ENCODE measurements at regions not wholly inside any gene's neighbourhood (a gene's known extent, or its start where the extent isn't known, plus 50 kb on each side); places are given as distances from the start of the nearest gene placed in this dataset.

GRCh38 chr10:121057269-121057668 lies 206.1 kb downstream of the WDR11 start:
- CTCF ChIA-PET = no interaction called here
- 87% methylated on average over 4 of the region's 4 CpGs for WGBS (ENCODE audit: insufficient coverage, insufficient replicate concordance, low lambda C conversion rate, missing lambda C conversion rate)
- Histone ChIP-seq H3K4me1 (ENCODE audit: control insufficient read depth, insufficient read depth, low read length) (no peaks in the 10 kb centered on the region), H3K27me3 (replicated peaks in 1 of 2; ENCODE audit: control insufficient read depth in 2 of 2, insufficient read depth in 2 of 2, low read length in 1 of 2) (no peaks in the 10 kb centered on the region), H2AFZ (ENCODE audit: control insufficient read depth, low read depth, low read length) (no peak overlapping the region), H3K9ac (ENCODE audit: control insufficient read depth, insufficient read depth, low read length) (no peak overlapping the region), H3K9me3 (replicated peaks; ENCODE audit: control insufficient read depth, insufficient read depth, low read length) (no peaks in the 10 kb centered on the region), H4K20me1 (ENCODE audit: control insufficient read depth, insufficient read depth) (no peaks in the 10 kb centered on the region; the same call in 1 of the 2 replicates), H3K79me2 (ENCODE audit: control insufficient read depth, insufficient read depth, low read length) (no peaks in the 10 kb centered on the region), H3K36me3 (ENCODE audit: control insufficient read depth in 2 of 2, insufficient read depth in 2 of 2, low read length in 1 of 2) (no peaks in the 10 kb centered on the region), H3K4me3 (no peak overlapping the region), H3K4me2 (ENCODE audit: control insufficient read depth, insufficient read depth) (no peak overlapping the region), H3K27ac (ENCODE audit: control insufficient read depth, insufficient read depth) (no peak overlapping the region)
- in situ Hi-C loops (cut with MboI) (no loop called here), intact Hi-C loops (cut with micrococcal nuclease; ENCODE audit: unreplicated experiment) (no loop called here)
- no peak for DNase-seq (ENCODE audit: low read depth, low spot score)
- SMC1A ChIA-PET (ENCODE audit: uncharacterized antibody, unreplicated experiment) = no interaction called here
- POLR2A ChIA-PET = no interaction called here
- no peak for ATAC-seq
- RAD21 ChIA-PET (ENCODE audit: unreplicated experiment) = no interaction called here
- no peak for FAIRE-seq
- no TSS peak for BruUV-seq (replicated peaks)
- TF ChIP-seq IKZF1 (conservative IDR thresholded peaks at IDR 0.05) (no peak), EGR1 (IDR thresholded peaks at IDR 0.05; ENCODE audit: borderline replicate concordance in 1 of 2, low read depth in 2 of 2, low read length in 2 of 2) (no peak), SIX5 (IDR thresholded peaks at IDR 0.05; ENCODE audit: low read depth, low read length, severe bottlenecking) (no peak), BHLHE40 (IDR thresholded peaks at IDR 0.05; ENCODE audit: borderline replicate concordance in 1 of 2, low read depth in 2 of 2, low read length in 1 of 2) (no peak), SMAD1 (IDR thresholded peaks at IDR 0.05; ENCODE audit: low read depth, partially characterized antibody) (no peak), FOS (IDR thresholded peaks at IDR 0.05; ENCODE audit: borderline replicate concordance, extremely low read depth, insufficient read length) (no peak), KAT2A (conservative IDR thresholded peaks at IDR 0.05; ENCODE audit: control insufficient read depth, low read depth, low read length) (no peak), GATAD2B (conservative IDR thresholded peaks at IDR 0.05; ENCODE audit: low read depth) (no peak), CBX3 (IDR thresholded peaks at IDR 0.05; ENCODE audit: borderline replicate concordance, low read depth) (no peak), NFXL1 (IDR thresholded peaks at IDR 0.05; ENCODE audit: borderline replicate concordance) (no peak), SP1 (IDR thresholded peaks at IDR 0.05; ENCODE audit: low read depth, low read length) (no peak), POLR2AphosphoS5 (IDR thresholded peaks at IDR 0.05; ENCODE audit: low read length) (no peak), EZH2 (IDR thresholded peaks at IDR 0.05; ENCODE audit: borderline replicate concordance, control insufficient read depth, low read depth, low read length) (no peak), SMAD5 (IDR thresholded peaks at IDR 0.05; ENCODE audit: low read depth) (no peak), RB1 (IDR thresholded peaks at IDR 0.05; ENCODE audit: borderline replicate concordance) (no peak), USF1 (IDR thresholded peaks at IDR 0.05; ENCODE audit: borderline replicate concordance, extremely low read length, insufficient read depth, low read depth, low read length) (no peak)
- TF ChIP-seq, protein P1, sequence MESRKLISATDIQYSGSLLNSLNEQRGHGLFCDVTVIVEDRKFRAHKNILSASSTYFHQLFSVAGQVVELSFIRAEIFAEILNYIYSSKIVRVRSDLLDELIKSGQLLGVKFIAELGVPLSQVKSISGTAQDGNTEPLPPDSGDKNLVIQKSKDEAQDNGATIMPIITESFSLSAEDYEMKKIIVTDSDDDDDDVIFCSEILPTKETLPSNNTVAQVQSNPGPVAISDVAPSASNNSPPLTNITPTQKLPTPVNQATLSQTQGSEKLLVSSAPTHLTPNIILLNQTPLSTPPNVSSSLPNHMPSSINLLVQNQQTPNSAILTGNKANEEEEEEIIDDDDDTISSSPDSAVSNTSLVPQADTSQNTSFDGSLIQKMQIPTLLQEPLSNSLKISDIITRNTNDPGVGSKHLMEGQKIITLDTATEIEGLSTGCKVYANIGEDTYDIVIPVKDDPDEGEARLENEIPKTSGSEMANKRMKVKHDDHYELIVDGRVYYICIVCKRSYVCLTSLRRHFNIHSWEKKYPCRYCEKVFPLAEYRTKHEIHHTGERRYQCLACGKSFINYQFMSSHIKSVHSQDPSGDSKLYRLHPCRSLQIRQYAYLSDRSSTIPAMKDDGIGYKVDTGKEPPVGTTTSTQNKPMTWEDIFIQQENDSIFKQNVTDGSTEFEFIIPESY (IDR thresholded peaks at IDR 0.05) = no peak

All from GM12878 (cell line).